WTC11 (cell line): ENCODE measurements at regions not wholly inside any gene's neighbourhood (a gene's known extent, or its start where the extent isn't known, plus 50 kb on each side); places are given as distances from the start of the nearest gene placed in this dataset.

Source experiments
- ATF3 ChIP-seq: sonication (generic); formaldehyde crosslinking; conservative IDR thresholded peaks from 2 replicates; pipeline ENCODE4 v1.8.1; 2022; ENCODE audit warnings: mild to moderate bottlenecking, missing genetic modification reagents
- ESRRA ChIP-seq: sonication (generic); formaldehyde crosslinking; IDR thresholded peaks from 2 replicates; pipeline ENCODE4 v1.8.1; 2022; ENCODE audit warnings: mild to moderate bottlenecking, missing genetic modification reagents, borderline replicate concordance
- HMGXB4 ChIP-seq: sonication (generic); formaldehyde crosslinking; IDR thresholded peaks from 2 replicates; pipeline ENCODE4 v1.8.1; 2023; ENCODE audit warnings: mild to moderate bottlenecking, moderate library complexity, missing genetic modification reagents
- MAX ChIP-seq: sonication (generic); formaldehyde crosslinking; IDR thresholded peaks from 2 replicates; pipeline ENCODE4 v1.8.0; 2022; ENCODE audit warnings: mild to moderate bottlenecking, missing genetic modification reagents
- NFE2L1 ChIP-seq: sonication (generic); formaldehyde crosslinking; IDR thresholded peaks from 2 replicates; pipeline ENCODE4 v1.8.1; 2023; ENCODE audit warnings: missing genetic modification reagents
- SP1 ChIP-seq: sonication (generic); formaldehyde crosslinking; conservative IDR thresholded peaks from 2 replicates; pipeline ENCODE4 v1.8.1; 2022; ENCODE audit warnings: missing genetic modification reagents

- TF ChIP-seq ATF3 (CRISPR knock-in tag) (no peak), HMGXB4 (CRISPR knock-in tag) (no peak), MAX (no peak), NFE2L1 (no peak), SP1 (CRISPR knock-in tag) (no peak), ESRRA (no peak)
Measured at GRCh38 chr6:149263321-149263720, 54.2 kb upstream of the TAB2 start.
